HUDEP-2 (cell line): ENCODE measurements at regions not wholly inside any gene's neighbourhood (a gene's known extent, or its start where the extent isn't known, plus 50 kb on each side); places are given as distances from the start of the nearest gene placed in this dataset.

ENCODE experiments used
- DNase-seq, 76 experiments: peaks; one replicate each; lab custom pipeline; 2025; ENCODE audit not compliant: unreplicated experiment in 76 of 76; lab: John Stamatoyannopoulos, UW

GRCh38 chr3:106371221-106371970 lies 502.6 kb upstream of the CBLB start:
- DNase-seq, result no peak

GRCh38 chr3:106371971-106372805 lies 503.4 kb upstream of the CBLB start:
- no peak for DNase-seq

- no peak for DNase-seq
Observed at GRCh38 chr3:106372806-106373190, 504.0 kb upstream of the CBLB start.

- no peak for DNase-seq
Observed at GRCh38 chr3:106376016-106376570, 507.3 kb upstream of the CBLB start.

- no peak for DNase-seq
Observed at GRCh38 chr3:106379251-106379750, 510.5 kb upstream of the CBLB start.

- no peak for DNase-seq
Observed at GRCh38 chr3:106380232-106380631, 511.4 kb upstream of the CBLB start.

- DNase-seq, result no peak
Observed at GRCh38 chr3:106381286-106381938, 512.6 kb upstream of the CBLB start.

GRCh38 chr3:106381939-106382335 lies 513.1 kb upstream of the CBLB start:
- no peak for DNase-seq

GRCh38 chr3:106386050-106386449 lies 517.2 kb upstream of the CBLB start:
- no peak for DNase-seq

GRCh38 chr3:106392915-106393314 lies 524.1 kb upstream of the CBLB start:
- DNase-seq, result no peak

- no peak for DNase-seq
Observed at GRCh38 chr3:106397006-106397405, 528.2 kb upstream of the CBLB start.

- no peak for DNase-seq
Observed at GRCh38 chr3:106398891-106399600, 530.2 kb upstream of the CBLB start.

- DNase-seq, result no peak
Observed at GRCh38 chr3:106399761-106400160, 530.9 kb upstream of the CBLB start.

- DNase-seq, result no peak
Observed at GRCh38 chr3:106401666-106402490, 533.1 kb upstream of the CBLB start.

- no peak for DNase-seq
Observed at GRCh38 chr3:106403371-106404145, 534.7 kb upstream of the CBLB start.

GRCh38 chr3:106413683-106414082 lies 544.9 kb upstream of the CBLB start:
- DNase-seq, result no peak

GRCh38 chr3:106420628-106421027 lies 551.8 kb upstream of the CBLB start:
- no peak for DNase-seq

- DNase-seq, result no peak
Observed at GRCh38 chr3:106421426-106421825, 552.6 kb upstream of the CBLB start.

GRCh38 chr3:106421909-106422308 lies 553.1 kb upstream of the CBLB start:
- DNase-seq, result no peak
